GM21515 (cell line): ENCODE measurements at regions not wholly inside any gene's neighbourhood (a gene's known extent, or its start where the extent isn't known, plus 50 kb on each side); places are given as distances from the start of the nearest gene placed in this dataset.
"Not testable (repeated sequence)": the region's sequence is repeated elsewhere in the genome, so short reads cannot be mapped to it uniquely, and the experiment has no call there.

Experiments used
- ATAC-seq: cut with Tn5 transposase; IDR thresholded peaks from one replicate; pipeline ENCODE4 v1.9.1; 2021; ENCODE audit not compliant: unreplicated experiment

DNA sequence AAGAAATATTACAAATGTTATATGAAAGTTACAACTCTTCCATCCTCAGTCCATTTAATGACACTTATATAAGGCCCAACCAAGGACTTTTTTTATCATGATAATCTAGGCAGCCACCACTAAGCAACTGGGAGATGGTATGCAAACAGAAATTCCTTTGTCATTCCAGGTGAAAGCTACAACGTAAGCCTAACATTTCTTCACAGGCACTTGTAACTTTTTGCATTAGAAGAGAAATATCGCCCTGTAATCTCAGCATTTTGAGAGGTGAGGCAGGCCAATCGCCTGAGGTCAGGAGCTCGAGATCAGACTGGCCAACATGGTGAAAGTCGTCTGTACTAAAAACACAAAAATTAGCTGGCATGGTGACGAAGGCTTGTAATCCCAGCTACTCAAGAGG, 581.2 kb upstream of the SLC8A1 start:
- no peak for ATAC-seq

DNA sequence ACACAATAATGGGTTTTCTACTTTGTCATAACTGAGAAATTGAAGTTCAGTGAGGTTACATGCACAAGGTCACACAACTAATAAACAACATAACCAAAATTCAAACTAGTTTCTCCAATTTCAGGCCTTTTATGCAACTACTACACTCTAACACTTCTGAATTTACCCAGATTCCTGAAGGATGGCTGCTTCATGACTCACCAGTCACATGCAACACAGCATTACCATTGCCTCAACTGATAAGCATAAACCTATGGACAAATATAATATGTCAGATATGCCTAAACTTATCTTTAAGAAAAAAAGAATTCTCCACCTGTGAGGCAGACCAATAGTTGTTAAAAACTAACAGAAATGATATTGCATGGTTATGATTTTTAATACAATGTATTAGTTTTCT, 586.5 kb upstream of the SLC8A1 start:
- ATAC-seq = no peak

DNA sequence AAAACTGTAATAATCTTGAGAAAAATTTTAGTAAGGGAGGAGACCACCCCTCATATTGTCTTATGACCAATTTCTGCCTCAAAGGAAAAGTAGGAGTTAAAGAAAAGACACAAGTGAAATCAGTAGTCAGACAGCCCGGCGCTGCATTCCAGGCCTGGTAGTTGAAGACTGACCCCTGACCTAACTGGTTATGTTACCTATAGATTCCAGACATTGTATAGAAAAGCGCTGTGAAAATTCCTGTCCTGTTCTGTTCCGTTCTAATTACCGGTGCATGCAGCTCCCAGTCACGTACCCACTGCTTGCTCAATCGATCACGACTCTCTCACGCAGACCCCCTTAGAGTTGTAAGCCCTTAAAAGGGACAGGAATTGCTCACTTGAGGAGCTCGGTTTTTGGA, 587.9 kb upstream of the SLC8A1 start:
- ATAC-seq = not testable (repeated sequence)

DNA sequence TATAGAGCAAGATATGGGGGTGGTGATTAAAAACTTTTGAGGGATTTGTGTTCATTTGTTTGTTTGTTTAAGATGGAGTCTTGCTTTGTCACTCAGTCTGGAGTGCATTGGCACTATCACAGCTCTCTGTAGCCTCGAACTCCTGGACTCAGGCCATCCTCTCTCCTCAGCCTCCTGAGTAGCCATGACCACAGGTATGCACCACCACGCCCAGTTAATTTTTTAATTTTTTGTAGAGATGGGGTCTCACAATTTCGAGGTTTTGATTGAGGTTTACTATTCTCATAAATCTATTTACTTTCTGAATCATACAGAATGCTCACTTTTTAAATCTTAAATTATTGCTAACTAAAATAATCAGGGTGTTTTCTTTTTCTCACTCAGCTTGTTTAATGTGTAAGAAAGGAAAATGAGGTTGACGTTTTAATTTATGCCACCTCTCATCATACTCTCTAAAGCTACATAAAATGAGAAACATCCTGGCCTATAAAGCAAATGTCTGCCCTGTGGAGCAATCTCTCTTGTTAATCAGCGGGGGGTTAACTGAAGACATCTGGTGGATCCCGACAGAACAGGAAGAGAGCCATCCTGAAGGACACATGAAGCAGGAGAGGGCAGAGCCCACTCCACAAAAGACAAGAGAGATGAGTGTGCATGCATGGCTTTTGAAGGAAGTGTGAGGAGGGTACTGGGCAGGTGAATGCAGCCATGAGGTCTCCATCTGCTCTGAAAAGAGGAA, 589.1 kb upstream of the SLC8A1 start:
- no peak for ATAC-seq

DNA sequence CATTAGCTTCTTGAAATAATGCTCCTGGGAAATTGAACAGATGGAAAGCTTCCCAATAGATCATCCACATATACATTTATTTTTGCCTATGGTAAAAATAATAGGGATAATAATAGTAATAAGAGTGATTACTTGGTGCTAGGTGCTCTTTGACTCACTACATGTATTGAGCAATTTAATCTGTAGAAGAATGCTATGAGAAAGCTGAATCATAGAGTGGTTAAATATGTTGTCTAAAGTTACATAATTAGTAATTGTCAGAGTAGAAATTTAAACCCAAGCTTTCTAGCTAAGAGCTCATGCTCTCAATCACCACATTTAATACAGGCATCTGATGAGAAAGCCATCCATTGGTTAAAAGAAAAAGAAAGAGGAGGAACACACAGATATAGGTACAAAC, 590.5 kb upstream of the SLC8A1 start:
- ATAC-seq = no peak

DNA sequence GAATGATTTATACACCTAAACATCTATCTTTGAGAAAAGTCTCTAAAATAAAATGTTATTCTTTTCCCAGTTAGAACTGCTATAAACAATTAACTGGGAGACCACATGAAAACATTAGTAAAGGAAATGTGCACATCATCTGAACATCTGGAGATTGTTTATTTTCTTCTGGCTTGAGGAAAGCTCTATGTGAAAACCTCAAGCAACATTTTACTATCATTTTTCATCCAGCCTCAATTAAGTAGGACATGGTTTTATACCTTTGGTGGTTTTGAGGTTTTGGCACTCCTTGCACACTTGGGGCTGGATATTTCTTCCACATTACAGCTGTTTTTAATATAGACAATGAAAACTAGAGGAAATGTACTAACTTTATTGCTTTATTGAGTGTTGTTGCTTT, 609.5 kb upstream of the SLC8A1 start:
- ATAC-seq = no peak

DNA sequence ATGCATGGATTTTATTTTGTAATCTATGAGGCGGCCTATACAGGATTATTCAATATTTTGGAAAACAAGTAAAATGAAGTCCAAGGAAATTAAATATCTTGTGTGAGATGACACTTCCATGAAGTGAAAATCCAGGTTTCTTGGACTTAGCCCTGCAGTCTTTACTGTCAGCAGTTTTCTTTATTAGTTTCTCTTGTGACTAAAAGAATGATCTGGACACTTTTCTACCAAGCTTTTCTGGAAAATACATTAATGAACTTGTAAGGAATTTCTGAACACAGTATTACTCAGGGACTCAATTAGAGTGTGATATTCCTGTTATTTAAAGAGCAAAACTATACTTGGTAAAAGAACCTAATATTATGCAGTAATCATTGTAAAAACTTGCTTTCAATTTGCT, 610.4 kb upstream of the SLC8A1 start:
- ATAC-seq = no peak

DNA sequence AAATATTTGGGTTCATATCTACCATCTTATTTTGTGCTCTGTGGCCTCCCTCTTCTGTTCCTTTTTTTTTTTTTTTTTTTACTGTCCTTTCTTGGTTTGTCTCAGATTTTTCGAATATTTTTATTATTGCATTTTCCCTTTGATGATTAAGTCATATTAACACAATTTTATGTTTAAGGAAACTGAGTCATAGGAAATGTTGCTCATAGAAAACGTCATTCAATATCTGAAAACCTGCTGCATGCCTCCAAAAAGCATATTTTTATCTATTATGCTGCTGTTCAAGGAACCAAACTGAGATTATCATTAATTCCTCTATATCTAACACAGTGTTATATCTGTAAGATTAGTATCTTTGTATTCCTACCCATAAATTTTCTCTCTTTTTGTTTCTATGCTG, 614.3 kb upstream of the SLC8A1 start:
- no peak for ATAC-seq

DNA sequence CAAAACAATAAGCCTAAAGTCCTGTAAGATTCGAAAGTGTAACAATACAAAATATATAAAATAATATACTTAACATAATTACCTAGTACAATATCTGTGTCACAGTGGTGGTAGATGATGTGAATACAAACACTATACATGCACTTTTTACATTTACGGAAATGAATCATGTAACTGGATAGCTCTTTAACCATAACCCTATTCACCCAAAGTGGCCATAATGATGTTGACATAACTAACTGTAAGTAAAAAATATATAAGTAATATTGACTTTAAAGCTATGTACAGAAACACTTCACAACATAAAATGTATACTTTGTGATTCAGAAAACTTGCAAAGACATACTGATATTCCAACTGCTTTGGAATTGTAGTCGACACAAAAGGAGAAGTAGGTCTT, 616.9 kb upstream of the SLC8A1 start:
- ATAC-seq = no peak

DNA sequence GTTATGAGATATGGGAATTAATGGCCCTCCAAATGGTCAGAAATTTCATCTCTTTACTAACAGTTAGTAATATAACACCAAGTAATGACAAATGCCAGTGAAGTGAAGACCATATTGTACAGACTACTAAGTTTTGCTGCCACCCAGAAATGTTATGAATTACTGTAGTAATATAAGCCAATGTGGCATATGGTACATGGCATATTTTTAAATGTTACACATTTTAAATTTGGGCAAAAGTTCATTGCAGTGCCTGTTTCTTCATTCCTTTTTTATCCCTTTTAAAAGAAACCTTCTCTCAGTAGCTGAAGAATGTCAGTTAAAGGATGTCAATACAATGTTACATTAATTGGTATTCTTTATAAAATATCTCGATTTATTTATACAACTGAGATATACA, 626.5 kb upstream of the SLC8A1 start:
- no peak for ATAC-seq

DNA sequence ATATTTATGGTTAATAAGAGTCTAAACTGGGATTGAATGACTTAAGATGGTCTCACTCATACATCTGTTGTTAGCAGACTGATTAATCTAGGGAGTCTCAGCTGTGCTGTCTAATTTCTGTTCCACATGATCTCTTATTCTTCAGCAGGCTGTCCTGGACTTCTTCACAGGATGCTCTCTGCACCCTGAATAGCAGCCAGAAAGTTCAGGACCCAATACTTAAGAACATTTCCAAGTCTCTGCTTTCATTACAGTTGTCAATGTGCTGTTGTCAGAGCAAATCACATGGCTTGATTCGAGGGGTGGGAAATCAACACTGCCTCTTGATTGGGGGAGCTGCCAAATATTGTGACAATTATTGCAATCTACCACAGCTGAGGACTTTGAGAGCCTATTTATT, 627.1 kb upstream of the SLC8A1 start:
- ATAC-seq = no peak

DNA sequence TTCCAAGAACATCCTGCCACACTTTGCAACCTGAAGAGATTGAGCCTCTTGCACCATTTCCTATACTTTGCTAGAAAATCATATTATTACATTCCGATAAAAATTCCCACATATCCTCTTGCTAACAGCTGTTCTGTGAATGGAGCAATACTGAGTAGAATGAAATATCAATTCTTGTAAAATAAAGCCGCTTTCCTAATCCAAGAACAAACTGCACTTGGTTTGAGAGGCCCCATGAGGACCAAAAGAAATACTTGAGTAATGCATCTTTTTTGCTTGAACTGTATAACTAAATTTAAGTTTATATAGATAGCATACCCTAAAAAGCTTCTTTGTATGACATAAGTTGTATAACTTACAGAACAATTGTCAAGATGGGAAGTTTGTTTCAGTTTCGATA, 632.4 kb upstream of the SLC8A1 start:
- no peak for ATAC-seq

DNA sequence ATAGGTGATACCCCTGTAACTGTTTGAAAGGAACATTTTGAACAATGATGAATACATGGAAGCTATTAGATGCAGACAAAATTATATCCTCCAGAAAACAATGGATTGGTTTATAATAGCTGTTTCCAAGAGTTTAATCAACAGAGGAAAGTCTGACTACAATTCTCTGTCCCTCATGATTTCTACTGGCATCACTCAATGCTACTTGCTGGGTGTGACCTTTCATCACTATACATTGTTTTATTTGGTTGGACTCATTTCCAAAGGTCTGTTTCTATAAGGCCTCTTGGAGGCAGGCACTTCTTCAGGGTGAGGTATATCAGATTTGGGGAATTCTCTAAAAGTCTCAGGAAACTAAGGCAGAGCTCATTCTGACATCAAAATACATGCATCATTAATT, 636.1 kb upstream of the SLC8A1 start:
- ATAC-seq = no peak

DNA sequence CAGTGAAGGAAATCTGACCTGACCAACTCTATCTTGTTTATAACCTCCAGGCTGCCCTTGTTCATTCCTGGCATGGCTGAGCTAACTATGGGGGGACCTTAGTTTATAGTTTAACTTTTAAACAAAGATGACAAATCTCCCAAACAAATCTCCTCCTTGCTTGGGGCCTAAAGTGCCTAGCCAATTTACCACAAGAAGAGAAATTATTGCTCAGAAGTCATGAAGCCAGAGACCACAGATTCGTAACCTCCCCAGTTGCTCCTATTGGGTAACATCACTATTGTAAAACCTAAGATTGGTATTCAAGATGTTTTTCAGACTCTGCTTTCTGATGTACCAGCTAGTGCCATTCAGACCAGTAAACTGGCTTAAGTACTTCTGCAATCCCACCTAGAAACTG, 649.4 kb upstream of the SLC8A1 start:
- no peak for ATAC-seq

DNA sequence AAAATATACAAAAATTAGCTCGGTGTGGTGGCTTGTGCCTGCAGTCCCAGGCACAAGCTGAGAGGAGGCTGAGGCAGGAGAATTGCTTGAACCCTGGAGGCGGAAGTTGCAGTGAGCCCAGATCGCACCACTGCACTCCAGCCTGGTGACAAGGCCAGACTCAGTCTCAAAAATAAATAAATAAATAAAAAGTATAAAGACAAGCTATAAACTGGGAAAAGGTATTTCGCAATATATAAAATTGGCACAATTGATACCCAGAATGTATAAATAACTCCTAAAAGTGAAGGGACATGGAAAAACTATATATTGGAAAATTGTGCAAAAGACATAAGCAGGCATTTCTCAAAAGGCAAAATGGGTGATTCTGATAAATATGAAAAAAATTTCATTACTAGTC, 657.9 kb upstream of the SLC8A1 start:
- ATAC-seq = no peak

DNA sequence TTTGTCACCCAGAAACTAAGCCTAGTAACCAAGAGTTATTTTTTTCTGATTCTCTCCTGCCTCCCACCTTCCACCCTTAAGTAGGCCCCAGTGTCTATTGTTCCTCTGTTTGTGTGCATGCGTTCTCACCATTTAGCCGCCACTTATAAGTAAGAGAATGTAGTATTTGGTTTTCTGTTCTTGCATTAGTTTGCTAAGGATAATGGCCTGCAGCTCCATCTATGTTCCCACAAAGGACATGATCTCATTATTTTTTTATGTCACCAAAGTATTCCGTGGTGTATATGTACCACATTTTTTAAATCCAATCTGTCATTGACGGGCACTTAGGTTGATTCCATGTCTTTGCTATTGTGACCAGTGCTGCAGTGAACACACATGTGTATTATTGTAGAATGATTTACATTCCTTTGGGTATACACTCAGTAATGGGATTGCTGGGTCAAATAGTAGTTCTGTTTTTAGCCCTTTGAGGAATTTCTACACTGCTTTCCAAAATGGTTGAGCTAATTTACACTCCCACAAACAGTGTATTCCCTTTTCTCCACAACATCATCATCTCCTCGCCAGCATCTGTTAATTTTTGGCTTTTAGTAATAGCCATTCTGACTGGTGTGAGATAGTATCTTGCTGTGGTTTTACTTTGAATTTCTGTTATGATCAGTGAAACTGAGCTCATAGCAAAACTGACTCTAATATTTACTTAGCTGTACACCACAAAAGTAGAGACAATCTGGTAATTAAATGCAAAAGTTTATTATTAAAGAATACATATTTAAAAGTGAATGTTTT, 660.1 kb upstream of the SLC8A1 start:
- no peak for ATAC-seq

DNA sequence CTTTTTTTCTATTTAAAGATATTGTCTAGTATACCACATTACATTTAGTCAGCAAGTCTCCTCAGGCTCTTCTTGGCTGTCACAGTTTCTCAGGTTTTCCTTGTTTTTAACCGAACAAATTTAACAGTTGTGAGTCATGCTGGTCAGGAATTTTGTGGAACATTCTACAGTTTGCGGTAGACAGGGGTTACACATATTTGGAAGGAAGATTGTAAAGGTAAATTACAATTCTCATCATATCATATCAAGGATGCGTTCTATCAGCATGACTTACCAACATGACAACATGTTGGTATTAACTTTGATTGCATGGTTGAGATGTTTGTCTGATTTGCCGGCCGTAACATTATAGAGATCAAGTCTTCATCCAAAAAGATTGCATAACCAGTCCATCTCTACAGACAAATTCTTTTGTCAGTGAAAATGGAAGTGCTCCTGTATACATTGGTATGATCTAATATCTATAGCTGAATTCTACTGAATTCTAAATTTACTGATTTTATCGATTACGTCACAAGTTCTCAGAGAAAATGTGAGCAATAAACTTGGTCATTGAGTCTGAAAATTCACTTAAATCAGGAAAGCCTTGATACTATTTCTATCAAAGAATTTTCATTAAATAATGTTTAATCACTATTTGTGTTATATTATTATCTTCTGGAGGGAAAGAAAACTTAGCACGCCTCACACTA, 664.4 kb upstream of the SLC8A1 start:
- ATAC-seq = no peak

DNA sequence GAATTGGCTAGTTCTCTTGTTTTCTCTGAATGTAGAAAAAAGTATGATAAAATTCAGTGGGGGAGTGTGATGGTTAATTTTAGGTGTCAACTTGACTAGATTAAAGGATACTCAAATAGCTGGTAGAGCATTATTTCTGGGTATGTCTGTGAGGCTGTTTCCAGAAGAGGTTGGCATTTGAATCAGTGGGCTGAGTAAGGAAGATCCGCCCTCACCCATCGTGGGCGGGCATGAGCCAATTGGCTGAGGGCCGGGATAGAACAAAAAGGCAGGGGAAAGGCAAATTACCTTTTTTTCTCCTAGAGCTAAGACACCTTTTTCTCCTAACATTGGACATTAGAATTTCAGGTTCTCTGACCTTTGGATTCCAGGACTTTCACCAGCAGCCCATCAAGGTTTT, 667.6 kb upstream of the SLC8A1 start:
- no peak for ATAC-seq

DNA sequence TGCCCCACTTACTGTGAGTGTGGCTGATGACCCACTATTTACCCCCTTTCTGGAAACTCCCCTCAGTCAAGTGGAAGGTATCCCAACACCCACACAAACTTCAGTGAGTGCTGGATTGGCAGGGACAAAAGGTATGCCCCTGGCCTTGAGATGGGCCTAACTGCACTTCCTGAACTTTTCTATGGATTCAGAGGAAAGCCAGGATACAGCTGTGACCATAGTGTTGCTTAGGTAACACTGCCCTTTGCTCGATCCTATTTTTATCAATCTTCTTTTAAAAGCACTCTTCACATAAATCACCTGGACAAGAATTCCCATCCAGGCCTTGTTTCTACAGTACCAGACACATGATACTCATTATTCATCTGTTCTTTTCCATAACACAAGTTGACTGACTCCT, 671.5 kb upstream of the SLC8A1 start:
- ATAC-seq = no peak

DNA sequence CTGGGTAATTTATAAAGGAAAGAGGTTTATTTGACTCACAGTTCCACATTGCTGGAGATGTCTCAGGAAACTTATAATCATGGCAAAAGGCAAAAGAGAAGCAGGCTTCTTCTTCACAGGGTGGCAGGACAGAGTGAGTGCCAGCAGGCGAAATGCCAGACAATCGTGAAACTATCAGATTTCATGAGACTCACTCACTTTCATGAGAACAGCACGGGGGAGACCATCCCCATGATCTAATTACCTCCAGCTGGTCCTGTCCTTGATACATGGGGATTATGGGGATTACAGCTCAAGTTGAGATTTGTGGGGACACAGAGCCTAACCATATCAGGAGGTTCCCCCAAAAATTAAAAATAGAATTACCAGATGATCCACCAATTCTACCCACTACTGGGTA, 675.5 kb upstream of the SLC8A1 start:
- no peak for ATAC-seq

DNA sequence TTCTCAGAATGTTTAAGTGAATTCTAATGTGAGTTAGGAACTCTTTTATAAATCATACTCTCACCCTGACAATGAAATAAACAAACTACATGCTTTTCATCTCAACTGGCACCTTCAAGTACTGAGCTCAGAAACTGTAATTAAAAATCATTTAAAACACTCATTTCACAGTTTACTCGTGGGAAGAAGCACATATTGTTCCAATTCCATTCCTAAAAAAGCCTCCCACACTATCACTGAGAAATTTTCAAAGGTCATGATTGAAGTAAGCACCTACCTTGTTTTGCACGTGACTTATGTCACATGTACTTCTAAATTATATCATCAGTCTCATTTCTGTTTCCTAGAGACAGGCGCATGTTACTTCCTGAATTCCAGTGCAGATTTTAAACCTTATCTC, 678.1 kb upstream of the SLC8A1 start:
- ATAC-seq = no peak

DNA sequence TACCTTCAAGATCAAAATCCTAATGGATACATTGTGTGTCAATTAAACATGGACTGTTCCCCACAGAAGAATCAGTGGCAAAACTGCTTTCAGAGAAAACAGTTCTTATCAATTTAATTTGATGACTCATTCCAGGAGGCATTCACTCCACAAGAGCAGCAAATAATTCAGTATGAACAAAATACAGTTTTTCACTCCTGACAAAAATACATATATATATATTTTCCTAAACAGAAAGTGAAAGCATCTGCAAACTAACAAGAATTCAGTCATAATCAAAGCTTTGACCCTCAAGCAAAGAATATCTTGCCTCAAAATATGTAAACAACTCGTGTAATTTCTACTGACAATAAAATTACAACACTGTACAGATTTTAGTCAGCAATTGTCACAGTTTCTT, 685.1 kb upstream of the SLC8A1 start:
- no peak for ATAC-seq
